ENCODE measurements at regions not wholly inside any gene's neighbourhood (a gene's known extent, or its start where the extent isn't known, plus 50 kb on each side); places are given as distances from the start of the nearest gene placed in this dataset.

- H3K27me3 ChIP-seq: no peaks in the 10 kb centered on the region
- peaks cover 3% of the 10 kb centered on the region for H3K4me1 ChIP-seq (ENCODE audit: insufficient read depth)
- H3K9me3 ChIP-seq: no peaks in the 10 kb centered on the region
- TF ChIP-seq CTCF (IDR thresholded peaks at IDR 0.05): no peak
- no peak for TF ChIP-seq EP300 (IDR thresholded peaks at IDR 0.05)
- TF ChIP-seq POLR2A (IDR thresholded peaks at IDR 0.05): no peak
- WGBS, 3 donors: 17 to 22% (median 21%) methylated on average over 5 of the region's 5 CpGs
- intact Hi-C loops (cut with DNase I): no loop called here
- no peak overlapping the region for H3K4me3 ChIP-seq
- H3K27ac ChIP-seq: peak overlapping the region in 1 of 2 donors; percentile 34
- no peaks in the 10 kb centered on the region for H3K36me3 ChIP-seq
- DNase-seq: no peak
These were observed 153.2 kb upstream of the THBS2 start for GRCh38 chr6:169406804-169407203.

- Histone ChIP-seq H3K4me3 (no peak overlapping the region), H3K4me1 (ENCODE audit: insufficient read depth) (peaks cover 3% of the 10 kb centered on the region), H3K9me3 (no peaks in the 10 kb centered on the region), H3K36me3 (no peaks in the 10 kb centered on the region), H3K27me3 (no peaks in the 10 kb centered on the region), H3K27ac (no peak overlapping the region)
- TF ChIP-seq CTCF (IDR thresholded peaks at IDR 0.05) (no peak), POLR2A (IDR thresholded peaks at IDR 0.05) (no peak), EP300 (IDR thresholded peaks at IDR 0.05) (no peak)
- no peak for DNase-seq
- intact Hi-C loops (cut with DNase I): no loop called here
- 96 to 99% (median 99%) methylated on average over 2 of the region's 2 CpGs for WGBS, 3 donors
These were observed 152.4 kb upstream of the THBS2 start for GRCh38 chr6:169406034-169406433.

DNA sequence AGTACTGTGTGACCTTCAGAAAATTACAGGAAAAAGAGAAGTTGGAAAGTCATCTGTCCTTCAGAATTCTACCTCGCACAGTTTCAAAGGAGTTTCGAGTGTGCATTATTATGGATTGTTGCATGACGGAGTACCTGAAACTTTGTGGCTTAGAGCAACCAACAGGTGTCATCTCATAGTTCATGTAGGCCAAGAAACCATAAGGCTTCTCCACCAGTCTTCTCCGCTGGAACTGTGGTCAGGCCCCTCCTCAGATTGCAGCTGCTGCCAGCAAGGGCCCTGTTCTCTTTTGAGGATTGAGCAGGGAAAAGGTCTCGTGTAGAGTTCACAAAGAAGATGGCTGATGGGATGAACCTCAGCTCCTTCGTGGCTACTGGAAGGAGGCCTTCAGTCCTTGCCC, 151.2 kb upstream of the THBS2 start:
- no peak overlapping the region for H3K4me3 ChIP-seq
- no peak overlapping the region for H3K27ac ChIP-seq
- H3K27me3 ChIP-seq: no peaks in the 10 kb centered on the region
- DNase-seq: no peak
- WGBS, 3 donors: 93 to 95% (median 94%) methylated on average over 6 of the region's 6 CpGs
- intact Hi-C loops (cut with DNase I): no loop called here
- peaks cover 3% of the 10 kb centered on the region for H3K4me1 ChIP-seq (ENCODE audit: insufficient read depth)
- no peaks in the 10 kb centered on the region for H3K36me3 ChIP-seq
- TF ChIP-seq EP300 (IDR thresholded peaks at IDR 0.05) (no peak), CTCF (IDR thresholded peaks at IDR 0.05) (no peak), POLR2A (IDR thresholded peaks at IDR 0.05) (no peak)
- H3K9me3 ChIP-seq: no peaks in the 10 kb centered on the region

DNA sequence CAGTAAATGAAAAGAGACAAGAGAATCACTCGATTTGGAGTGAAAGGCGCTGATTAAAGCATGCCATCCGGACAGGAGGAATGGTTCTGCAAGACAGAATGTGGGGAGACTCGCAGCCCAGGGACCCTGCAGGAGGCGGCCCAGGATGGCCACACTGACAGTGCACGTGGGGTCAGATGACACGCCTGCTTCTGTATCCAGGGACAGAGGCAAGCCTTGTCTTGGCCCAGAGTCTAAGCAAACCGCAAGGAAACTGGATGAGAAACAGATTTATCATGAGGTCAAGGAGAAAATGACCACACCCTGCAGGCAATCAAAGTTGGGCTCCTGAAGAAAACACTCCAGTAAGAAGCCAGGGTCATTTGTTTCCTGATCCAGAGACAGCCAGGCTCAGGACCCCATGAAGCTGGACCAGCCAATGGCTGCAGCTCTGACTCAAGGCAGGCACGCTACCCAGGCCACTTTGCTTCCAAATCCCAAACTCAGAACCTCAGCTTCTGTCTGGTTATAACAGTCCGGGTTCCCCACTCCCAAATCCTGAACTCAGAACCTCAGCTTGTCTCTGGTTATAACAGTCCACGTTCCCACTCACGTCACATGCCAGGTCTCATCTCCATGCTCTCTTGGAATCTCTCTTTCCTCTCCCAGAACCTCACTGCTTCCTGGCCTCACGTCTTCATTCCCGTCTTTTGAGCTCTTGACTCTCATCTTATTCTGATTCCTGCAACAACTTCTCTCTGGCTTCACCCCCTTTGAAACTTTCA, 144.9 kb upstream of the THBS2 start:
- no peak overlapping the region for H3K4me3 ChIP-seq
- H3K27me3 ChIP-seq: no peaks in the 10 kb centered on the region
- whole genome bisulfite sequencing, 3 donors: 73 to 77% (median 76%) methylated on average over 13 to 14 of the region's 14 CpGs
- no peaks in the 10 kb centered on the region for H3K9me3 ChIP-seq
- H3K36me3 ChIP-seq: no peaks in the 10 kb centered on the region
- intact Hi-C loops (cut with DNase I): no loop called here
- H3K27ac ChIP-seq: no peak overlapping the region
- no peak for DNase-seq
- no peak for TF ChIP-seq CTCF (IDR thresholded peaks at IDR 0.05)
- no peak for TF ChIP-seq POLR2A (IDR thresholded peaks at IDR 0.05)
- no peak for TF ChIP-seq EP300 (IDR thresholded peaks at IDR 0.05)
- no peaks in the 10 kb centered on the region for H3K4me1 ChIP-seq (ENCODE audit: insufficient read depth)
